Glomerular visceral epithelial cell (primary cell): ENCODE measurements at regions not wholly inside any gene's neighbourhood (a gene's known extent, or its start where the extent isn't known, plus 50 kb on each side); places are given as distances from the start of the nearest gene placed in this dataset.

Experiments used
- DNase-seq: peaks from one replicate; pipeline ENCODE4 v3.0.0-alpha.2; 2016; ENCODE audit errors: extremely low spot score

- no peak for DNase-seq
These were observed 372.1 kb upstream of the CCDC196 start for GRCh38 chr14:66114071-66114470.

- DNase-seq = no peak
These were observed 370.2 kb upstream of the CCDC196 start for GRCh38 chr14:66115740-66116502.

- no peak for DNase-seq
These were observed 369.4 kb upstream of the CCDC196 start for GRCh38 chr14:66116732-66117131.

GRCh38 chr14:66117600-66117999 lies 368.6 kb upstream of the CCDC196 start:
- DNase-seq = peak; percentile 8

GRCh38 chr14:66119606-66120231 lies 366.5 kb upstream of the CCDC196 start:
- DNase-seq = no peak

GRCh38 chr14:66120402-66120801 lies 365.8 kb upstream of the CCDC196 start:
- DNase-seq = no peak

GRCh38 chr14:66121859-66122258 lies 364.3 kb upstream of the CCDC196 start:
- DNase-seq = no peak

GRCh38 chr14:66129224-66129623 lies 356.9 kb upstream of the CCDC196 start:
- no peak for DNase-seq

GRCh38 chr14:66131111-66131510 lies 355.1 kb upstream of the CCDC196 start:
- DNase-seq = no peak

GRCh38 chr14:66133666-66134065 lies 352.5 kb upstream of the CCDC196 start:
- no peak for DNase-seq

- DNase-seq = no peak
These were observed 350.3 kb upstream of the CCDC196 start for GRCh38 chr14:66135831-66136230.

- DNase-seq = no peak
These were observed 349.1 kb upstream of the CCDC196 start for GRCh38 chr14:66137081-66137480.

- no peak for DNase-seq
These were observed 346.7 kb upstream of the CCDC196 start for GRCh38 chr14:66139432-66139831.

- DNase-seq = no peak
These were observed 345.8 kb upstream of the CCDC196 start for GRCh38 chr14:66140213-66140918.

GRCh38 chr14:66140963-66141362 lies 345.2 kb upstream of the CCDC196 start:
- DNase-seq = no peak

- no peak for DNase-seq
These were observed 344.4 kb upstream of the CCDC196 start for GRCh38 chr14:66141733-66142132.

- DNase-seq = no peak
These were observed 342.6 kb upstream of the CCDC196 start for GRCh38 chr14:66143387-66144112.

GRCh38 chr14:66152302-66152701 lies 333.9 kb upstream of the CCDC196 start:
- no peak for DNase-seq

GRCh38 chr14:66152747-66153146 lies 333.4 kb upstream of the CCDC196 start:
- no peak for DNase-seq

- DNase-seq = no peak
These were observed 323.1 kb upstream of the CCDC196 start for GRCh38 chr14:66163023-66163422.

GRCh38 chr14:66165337-66165736 lies 320.8 kb upstream of the CCDC196 start:
- DNase-seq = no peak

- DNase-seq = no peak
These were observed 311.7 kb upstream of the CCDC196 start for GRCh38 chr14:66174453-66174891.
